ENCODE measurements at regions not wholly inside any gene's neighbourhood (a gene's known extent, or its start where the extent isn't known, plus 50 kb on each side); places are given as distances from the start of the nearest gene placed in this dataset.

DNA sequence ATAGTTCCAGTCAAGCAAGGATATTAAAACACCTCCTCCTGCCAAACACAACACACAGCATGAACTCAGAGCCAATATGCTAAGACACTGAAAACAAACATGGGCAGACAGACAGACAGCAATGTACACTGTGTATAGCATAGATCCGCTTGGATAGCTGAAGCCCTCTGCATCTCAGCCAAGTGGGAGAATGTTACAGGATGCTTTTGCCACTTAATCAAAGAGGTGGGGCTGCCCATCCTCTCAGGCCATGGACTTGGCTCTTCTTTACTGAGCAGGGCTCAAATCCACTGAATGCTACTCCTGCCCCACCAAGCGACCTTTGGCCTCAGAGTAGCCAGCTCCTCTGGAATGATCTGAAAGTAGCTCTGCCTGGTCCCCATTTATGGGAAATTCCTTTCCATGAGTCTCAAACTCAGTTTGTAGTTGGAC lies 64.7 kb upstream of the NGF start:
- Histone ChIP-seq H3K36me3 (no peaks in the 10 kb centered on the region), H3K27me3 (replicated peaks; ENCODE audit: insufficient read depth) (no peaks in the 10 kb centered on the region), H3K4me1 (ENCODE audit: control insufficient read depth in 1 of 2, low read depth in 2 of 2) (peaks cover 7 to 17% of the 10 kb centered on the region in 2 donors), H3K4me3 (no peak overlapping the region), H3K9me3 (no peaks in the 10 kb centered on the region), H3K27ac (no peak overlapping the region)
- no peak for DNase-seq (ENCODE audit: low spot score)
- TF ChIP-seq, protein P1, sequence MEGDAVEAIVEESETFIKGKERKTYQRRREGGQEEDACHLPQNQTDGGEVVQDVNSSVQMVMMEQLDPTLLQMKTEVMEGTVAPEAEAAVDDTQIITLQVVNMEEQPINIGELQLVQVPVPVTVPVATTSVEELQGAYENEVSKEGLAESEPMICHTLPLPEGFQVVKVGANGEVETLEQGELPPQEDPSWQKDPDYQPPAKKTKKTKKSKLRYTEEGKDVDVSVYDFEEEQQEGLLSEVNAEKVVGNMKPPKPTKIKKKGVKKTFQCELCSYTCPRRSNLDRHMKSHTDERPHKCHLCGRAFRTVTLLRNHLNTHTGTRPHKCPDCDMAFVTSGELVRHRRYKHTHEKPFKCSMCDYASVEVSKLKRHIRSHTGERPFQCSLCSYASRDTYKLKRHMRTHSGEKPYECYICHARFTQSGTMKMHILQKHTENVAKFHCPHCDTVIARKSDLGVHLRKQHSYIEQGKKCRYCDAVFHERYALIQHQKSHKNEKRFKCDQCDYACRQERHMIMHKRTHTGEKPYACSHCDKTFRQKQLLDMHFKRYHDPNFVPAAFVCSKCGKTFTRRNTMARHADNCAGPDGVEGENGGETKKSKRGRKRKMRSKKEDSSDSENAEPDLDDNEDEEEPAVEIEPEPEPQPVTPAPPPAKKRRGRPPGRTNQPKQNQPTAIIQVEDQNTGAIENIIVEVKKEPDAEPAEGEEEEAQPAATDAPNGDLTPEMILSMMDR (IDR thresholded peaks at IDR 0.05) = no peak
- no peak for ATAC-seq (ENCODE audit: insufficient number of reproducible peaks, low FRiP score, low read depth)

DNA sequence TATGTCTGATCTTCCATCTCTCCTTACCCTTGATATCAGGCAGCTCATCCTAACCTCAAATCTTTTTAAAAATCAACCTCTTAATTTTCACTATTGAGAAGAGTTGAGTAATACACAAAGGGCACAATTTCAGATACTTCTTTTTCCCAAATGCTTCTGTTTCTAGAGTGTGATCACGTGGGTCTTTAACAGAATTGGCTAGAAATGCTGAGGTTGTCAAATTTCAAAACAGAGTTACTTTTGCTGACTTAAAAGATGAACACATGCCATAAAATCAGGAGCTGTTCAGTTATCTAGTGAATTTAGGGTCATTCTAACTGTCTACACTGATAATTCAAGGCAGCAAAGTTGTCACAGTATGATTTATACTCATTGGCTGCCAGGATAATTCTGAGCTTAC lies 63.6 kb upstream of the NGF start:
- Histone ChIP-seq H3K36me3 (no peaks in the 10 kb centered on the region), H3K4me1 (ENCODE audit: control insufficient read depth in 1 of 2, low read depth in 2 of 2) (peaks cover 7 to 17% of the 10 kb centered on the region in 2 donors), H3K27ac (no peak overlapping the region), H3K27me3 (replicated peaks; ENCODE audit: insufficient read depth) (no peaks in the 10 kb centered on the region), H3K4me3 (no peak overlapping the region), H3K9me3 (no peaks in the 10 kb centered on the region)
- no peak for DNase-seq (ENCODE audit: low spot score)
- no peak for ATAC-seq (ENCODE audit: insufficient number of reproducible peaks, low FRiP score, low read depth)
- TF ChIP-seq, protein P1 (IDR thresholded peaks at IDR 0.05) = no peak

DNA sequence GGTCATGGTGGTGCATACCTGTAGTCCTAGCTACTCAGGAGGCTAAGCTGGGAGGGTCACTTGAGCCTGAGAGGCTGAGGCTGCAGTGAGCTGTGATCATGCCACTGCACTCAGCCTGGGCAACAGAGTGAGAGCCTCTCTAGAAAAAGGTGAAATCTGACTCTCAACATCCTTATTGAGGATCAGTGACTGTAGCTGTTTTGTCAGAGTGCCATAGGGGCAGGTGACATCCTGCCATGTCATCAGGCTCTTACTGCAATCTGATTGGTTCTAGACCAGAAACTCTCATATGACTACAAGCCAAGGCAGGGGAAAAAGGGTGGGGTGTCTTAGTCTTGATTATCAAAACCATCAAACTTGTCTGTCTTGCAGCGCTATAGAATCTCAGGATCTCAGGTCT lies 62.8 kb upstream of the NGF start:
- Histone ChIP-seq H3K27me3 (replicated peaks; ENCODE audit: insufficient read depth) (no peaks in the 10 kb centered on the region), H3K4me1 (ENCODE audit: control insufficient read depth in 1 of 2, low read depth in 2 of 2) (peaks cover 7 to 17% of the 10 kb centered on the region in 2 donors), H3K9me3 (no peaks in the 10 kb centered on the region), H3K27ac (no peak overlapping the region), H3K36me3 (no peaks in the 10 kb centered on the region), H3K4me3 (no peak overlapping the region)
- no peak for ATAC-seq (ENCODE audit: insufficient number of reproducible peaks, low FRiP score, low read depth)
- DNase-seq (ENCODE audit: low spot score) = no peak
- TF ChIP-seq, protein P1 (IDR thresholded peaks at IDR 0.05) = no peak

DNA sequence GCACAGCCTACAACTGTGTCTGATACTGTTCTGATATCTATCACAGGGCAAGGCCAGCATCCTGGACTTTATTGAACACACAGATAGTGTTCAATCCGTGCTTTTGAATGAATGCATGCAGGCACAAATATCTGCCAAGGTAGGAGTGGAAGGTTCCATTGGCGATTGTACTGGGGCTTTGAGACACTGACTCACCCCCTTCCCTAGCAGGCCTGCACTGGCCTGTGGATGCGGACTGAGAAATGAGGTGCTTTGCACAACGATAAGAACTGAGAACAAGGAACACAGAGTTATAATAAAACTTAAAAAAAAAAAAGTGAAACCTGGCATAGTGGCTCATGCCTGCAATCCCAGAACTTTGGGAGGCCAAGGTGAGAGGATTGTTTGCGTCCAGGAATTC lies 62.4 kb upstream of the NGF start:
- H3K27me3 ChIP-seq (replicated peaks; ENCODE audit: insufficient read depth) = no peaks in the 10 kb centered on the region
- no peaks in the 10 kb centered on the region for H3K9me3 ChIP-seq
- no peak for ATAC-seq (ENCODE audit: insufficient number of reproducible peaks, low FRiP score, low read depth)

DNA sequence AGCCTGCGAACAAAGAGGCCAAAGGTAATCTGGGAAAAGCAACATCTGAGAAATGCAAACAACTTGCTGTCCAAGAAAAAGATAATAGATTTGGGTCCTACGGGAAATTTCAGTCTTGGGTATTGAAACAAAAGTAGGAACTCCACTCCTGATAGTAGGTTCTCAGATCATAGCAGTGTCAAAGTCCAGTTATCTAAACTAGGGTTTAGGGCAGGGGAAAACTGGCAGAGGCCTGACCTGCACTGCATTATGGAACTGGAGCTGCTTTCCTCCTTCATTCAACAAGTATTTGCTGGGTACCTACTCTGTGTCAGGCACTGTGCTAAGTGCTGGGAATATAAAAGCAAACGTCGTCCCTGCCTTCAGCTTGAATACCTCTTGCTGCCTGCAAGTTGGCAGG lies 60.7 kb upstream of the NGF start:
- Histone ChIP-seq H3K27me3 (replicated peaks; ENCODE audit: insufficient read depth) (no peaks in the 10 kb centered on the region), H3K27ac (no peak overlapping the region), H3K4me3 (no peak overlapping the region), H3K4me1 (ENCODE audit: control insufficient read depth in 1 of 2, low read depth in 2 of 2) (peaks cover 7 to 17% of the 10 kb centered on the region in 2 donors), H3K36me3 (no peaks in the 10 kb centered on the region), H3K9me3 (no peaks in the 10 kb centered on the region)
- TF ChIP-seq, protein P1 (IDR thresholded peaks at IDR 0.05) = no peak
- no peak for ATAC-seq (ENCODE audit: insufficient number of reproducible peaks, low FRiP score, low read depth)
- DNase-seq (ENCODE audit: low spot score) = no peak

More for the DNA sequence above, 62.4 kb upstream of the NGF start:
- TF ChIP-seq, protein P1 (IDR thresholded peaks at IDR 0.05) = no peak
- Histone ChIP-seq H3K4me1 (ENCODE audit: control insufficient read depth in 1 of 2, low read depth in 2 of 2) (peaks cover 7 to 17% of the 10 kb centered on the region in 2 donors), H3K36me3 (no peaks in the 10 kb centered on the region), H3K27ac (no peak overlapping the region), H3K4me3 (no peak overlapping the region)
- no peak for DNase-seq (ENCODE audit: low spot score)

Data from thoracic aorta (tissue), 2 donors.